ENCODE measurements at regions not wholly inside any gene's neighbourhood (a gene's known extent, or its start where the extent isn't known, plus 50 kb on each side); places are given as distances from the start of the nearest gene placed in this dataset.

DNA sequence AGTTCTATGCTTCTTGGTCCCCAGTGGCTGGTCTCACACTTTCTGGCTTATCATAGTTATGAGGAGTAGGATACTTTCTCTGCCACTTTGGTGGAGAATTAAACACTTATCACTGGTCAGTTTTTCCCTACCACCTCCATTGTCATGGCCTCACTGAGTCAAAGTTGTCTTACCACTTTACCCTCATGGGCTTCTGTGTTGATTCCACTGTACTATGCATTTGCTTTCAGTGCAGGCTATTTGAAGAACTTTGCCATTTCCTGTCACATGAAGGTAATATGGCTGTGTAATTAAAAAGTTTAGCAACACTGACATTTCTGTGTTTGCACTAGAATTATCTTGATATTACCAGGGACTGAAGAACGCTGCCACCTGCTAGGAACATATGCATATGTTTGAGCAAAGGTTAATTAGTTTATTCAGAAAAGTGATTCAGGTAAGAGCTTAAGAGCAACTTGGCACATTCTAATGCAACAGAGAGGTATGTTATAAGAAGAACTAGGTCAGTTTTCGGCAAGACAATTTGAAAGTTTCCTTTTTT lies 377.3 kb downstream of the PDCD6IP start:
- no peak for DNase-seq (ENCODE audit: low spot score)
- H3K27me3 Mint-ChIP-seq (ENCODE audit: insufficient read depth) = peaks cover 2% of the 10 kb centered on the region
- H3K4me1 Mint-ChIP-seq (ENCODE audit: low read depth) = no peaks in the 10 kb centered on the region
- no peaks in the 10 kb centered on the region for H3K36me3 Mint-ChIP-seq (ENCODE audit: low read depth)
- H3K9me3 Mint-ChIP-seq = no peaks in the 10 kb centered on the region
- H3K4me3 Mint-ChIP-seq = no peak overlapping the region
- intact Hi-C loops (cut with micrococcal nuclease) = no loop called here
- no peak overlapping the region for H3K27ac Mint-ChIP-seq

DNA sequence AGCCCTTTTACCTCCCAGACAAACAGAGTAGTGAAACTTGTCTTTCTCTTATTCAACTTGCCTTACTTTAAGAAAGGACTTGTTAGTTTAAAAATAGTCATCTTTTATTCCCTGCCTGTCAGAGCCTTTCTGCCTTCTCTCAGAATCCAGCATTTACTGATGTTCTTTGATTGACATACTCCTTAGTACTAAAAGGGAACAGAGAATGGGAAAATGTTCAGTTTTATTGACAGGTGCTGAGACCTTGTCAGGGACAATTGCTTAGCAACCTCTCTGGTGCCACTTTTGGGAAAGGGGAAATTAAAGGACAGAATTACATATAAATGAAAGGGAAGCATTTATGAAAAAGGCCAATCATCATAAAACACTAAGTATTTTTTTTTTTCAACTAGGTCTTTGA lies 378.3 kb downstream of the PDCD6IP start:
- H3K36me3 Mint-ChIP-seq (ENCODE audit: low read depth) = no peaks in the 10 kb centered on the region

GRCh38 chr3:34178415-34178814 lies 380.0 kb downstream of the PDCD6IP start:
- peaks cover 2% of the 10 kb centered on the region for H3K27me3 Mint-ChIP-seq (ENCODE audit: insufficient read depth)
- intact Hi-C loops (cut with micrococcal nuclease) = no loop called here

More for the DNA sequence above, 378.3 kb downstream of the PDCD6IP start:
- Mint-ChIP-seq H3K4me3 (no peak overlapping the region), H3K9me3 (no peaks in the 10 kb centered on the region), H3K27ac (no peak overlapping the region), H3K4me1 (ENCODE audit: low read depth) (no peaks in the 10 kb centered on the region), H3K27me3 (ENCODE audit: insufficient read depth) (peaks cover 2% of the 10 kb centered on the region)
- intact Hi-C loops (cut with micrococcal nuclease) = no loop called here
- DNase-seq (ENCODE audit: low spot score) = no peak

GRCh38 chr3:34179716-34180115 lies 381.3 kb downstream of the PDCD6IP start:
- H3K4me3 Mint-ChIP-seq = no peak overlapping the region
- no peaks in the 10 kb centered on the region for H3K27me3 Mint-ChIP-seq (ENCODE audit: insufficient read depth)
- H3K36me3 Mint-ChIP-seq (ENCODE audit: low read depth) = no peaks in the 10 kb centered on the region
- DNase-seq (ENCODE audit: low spot score) = no peak
- no peaks in the 10 kb centered on the region for H3K4me1 Mint-ChIP-seq (ENCODE audit: low read depth)
- intact Hi-C loops (cut with micrococcal nuclease) = no loop called here
- no peaks in the 10 kb centered on the region for H3K9me3 Mint-ChIP-seq
- H3K27ac Mint-ChIP-seq = no peak overlapping the region

More at GRCh38 chr3:34178415-34178814, 380.0 kb downstream of the PDCD6IP start:
- Mint-ChIP-seq H3K4me3 (no peak overlapping the region), H3K9me3 (no peaks in the 10 kb centered on the region), H3K4me1 (ENCODE audit: low read depth) (no peaks in the 10 kb centered on the region), H3K36me3 (ENCODE audit: low read depth) (no peaks in the 10 kb centered on the region), H3K27ac (no peak overlapping the region)
- no peak for DNase-seq (ENCODE audit: low spot score)

GRCh38 chr3:34180532-34180931 lies 382.1 kb downstream of the PDCD6IP start:
- H3K27ac Mint-ChIP-seq = no peak overlapping the region

DNA sequence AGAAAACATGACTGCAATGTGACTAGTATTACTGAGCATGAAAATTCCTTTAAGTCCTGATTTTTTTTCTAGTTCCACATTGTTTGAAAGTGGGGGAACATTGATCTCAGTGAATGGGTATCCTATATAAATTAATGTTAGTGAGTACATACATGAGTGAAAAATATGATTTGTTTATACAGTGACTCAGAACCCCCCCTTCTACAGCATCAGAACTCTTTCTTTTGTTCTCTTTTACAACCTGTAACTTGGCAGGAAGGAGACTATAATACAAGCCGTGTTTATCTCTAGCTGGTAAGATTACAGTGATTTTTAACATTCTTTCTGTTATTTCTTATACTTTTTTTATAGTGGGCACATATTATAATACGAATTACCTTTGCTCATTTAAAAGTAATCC lies 384.7 kb downstream of the PDCD6IP start:
- H3K4me1 Mint-ChIP-seq (ENCODE audit: low read depth) = no peaks in the 10 kb centered on the region
- H3K4me3 Mint-ChIP-seq = no peak overlapping the region
- peaks cover 2% of the 10 kb centered on the region for H3K27me3 Mint-ChIP-seq (ENCODE audit: insufficient read depth)
- H3K36me3 Mint-ChIP-seq (ENCODE audit: low read depth) = no peaks in the 10 kb centered on the region
- intact Hi-C loops (cut with micrococcal nuclease) = no loop called here
- no peaks in the 10 kb centered on the region for H3K9me3 Mint-ChIP-seq
- DNase-seq (ENCODE audit: low spot score) = no peak
- no peak overlapping the region for H3K27ac Mint-ChIP-seq

More at GRCh38 chr3:34180532-34180931, 382.1 kb downstream of the PDCD6IP start:
- no peak for DNase-seq (ENCODE audit: low spot score)
- Mint-ChIP-seq H3K9me3 (no peaks in the 10 kb centered on the region), H3K27me3 (ENCODE audit: insufficient read depth) (peaks cover 2% of the 10 kb centered on the region), H3K36me3 (ENCODE audit: low read depth) (no peaks in the 10 kb centered on the region), H3K4me3 (no peak overlapping the region), H3K4me1 (ENCODE audit: low read depth) (no peaks in the 10 kb centered on the region)
- intact Hi-C loops (cut with micrococcal nuclease) = no loop called here

DNA sequence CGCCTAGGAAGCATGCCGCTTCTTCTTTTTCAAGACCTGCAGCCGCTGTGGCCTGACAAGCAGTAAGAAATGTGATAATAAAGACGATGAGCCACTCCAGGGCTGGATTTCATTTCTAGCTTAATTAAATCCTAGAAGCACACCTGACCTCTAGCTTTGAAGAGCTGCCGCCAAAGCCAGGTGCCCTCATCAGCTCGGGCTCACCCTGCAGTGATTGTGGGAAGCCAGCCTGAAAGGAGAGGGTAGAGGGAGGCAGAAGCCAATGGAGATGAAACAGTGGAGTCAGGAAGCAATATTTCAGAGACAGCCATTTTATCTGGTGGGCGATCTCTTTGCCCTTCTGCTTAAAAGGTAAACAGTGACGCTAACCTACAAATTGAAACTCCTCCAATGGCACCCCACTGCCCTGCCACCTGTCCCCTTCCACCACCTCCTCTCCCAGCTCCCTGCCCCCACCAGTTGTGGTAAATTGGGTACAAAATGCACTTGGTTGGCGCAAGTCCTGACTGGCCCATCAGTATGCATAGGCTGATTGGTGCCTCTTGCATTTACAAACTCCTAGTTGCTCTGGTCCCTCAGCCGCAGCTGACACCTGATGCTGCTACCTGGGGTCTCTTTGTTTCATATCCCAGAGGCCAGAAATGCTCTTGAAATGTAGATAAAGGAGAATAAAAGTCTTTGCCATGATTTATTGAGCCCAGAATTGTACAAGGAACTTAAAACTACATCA lies 385.3 kb downstream of the PDCD6IP start:
- no peaks in the 10 kb centered on the region for H3K36me3 Mint-ChIP-seq (ENCODE audit: low read depth)
- intact Hi-C loops (cut with micrococcal nuclease) = no loop called here

DNA sequence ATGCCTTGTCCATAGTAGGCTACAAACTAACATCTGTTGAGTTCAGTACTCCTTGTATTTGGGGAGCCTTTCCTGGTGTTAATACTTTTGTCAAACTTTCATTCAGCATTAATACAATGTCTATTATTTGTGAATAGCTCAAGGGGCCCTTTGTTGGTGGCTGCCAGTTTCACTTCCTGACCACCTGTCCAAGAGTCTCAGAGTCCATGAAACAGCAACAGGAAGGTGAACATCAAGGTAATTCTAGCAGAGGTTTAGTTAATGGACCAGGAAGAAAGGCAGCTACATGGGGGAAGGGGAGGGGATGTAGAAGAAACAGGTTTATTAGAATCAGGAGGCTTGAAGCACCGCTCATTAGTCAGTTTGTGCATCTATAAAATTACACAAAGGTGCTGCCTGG lies 386.9 kb downstream of the PDCD6IP start:
- peaks cover 2% of the 10 kb centered on the region for H3K27me3 Mint-ChIP-seq (ENCODE audit: insufficient read depth)
- intact Hi-C loops (cut with micrococcal nuclease) = loop anchor here (5.0 kb wide), 1 partner anchor 838 kb away; no protein-coding TSS in a partner anchor

More for the DNA sequence above, 385.3 kb downstream of the PDCD6IP start:
- no peak for DNase-seq (ENCODE audit: low spot score)
- no peaks in the 10 kb centered on the region for H3K9me3 Mint-ChIP-seq
- no peaks in the 10 kb centered on the region for H3K4me1 Mint-ChIP-seq (ENCODE audit: low read depth)
- H3K27ac Mint-ChIP-seq = no peak overlapping the region
- no peak overlapping the region for H3K4me3 Mint-ChIP-seq
- peaks cover 2% of the 10 kb centered on the region for H3K27me3 Mint-ChIP-seq (ENCODE audit: insufficient read depth)

GRCh38 chr3:34189133-34189532 lies 390.7 kb downstream of the PDCD6IP start:
- H3K4me3 Mint-ChIP-seq = no peak overlapping the region
- peaks cover 2% of the 10 kb centered on the region for H3K27me3 Mint-ChIP-seq (ENCODE audit: insufficient read depth)
- no peak for DNase-seq (ENCODE audit: low spot score)
- intact Hi-C loops (cut with micrococcal nuclease) = loop anchor here (5.0 kb wide), 1 partner anchor 842 kb away; no protein-coding TSS in a partner anchor
- no peaks in the 10 kb centered on the region for H3K9me3 Mint-ChIP-seq
- no peak overlapping the region for H3K27ac Mint-ChIP-seq
- H3K36me3 Mint-ChIP-seq (ENCODE audit: low read depth) = no peaks in the 10 kb centered on the region
- no peaks in the 10 kb centered on the region for H3K4me1 Mint-ChIP-seq (ENCODE audit: low read depth)

More for the DNA sequence above, 386.9 kb downstream of the PDCD6IP start:
- Mint-ChIP-seq H3K36me3 (ENCODE audit: low read depth) (no peaks in the 10 kb centered on the region), H3K9me3 (no peaks in the 10 kb centered on the region), H3K4me1 (ENCODE audit: low read depth) (no peaks in the 10 kb centered on the region), H3K4me3 (no peak overlapping the region), H3K27ac (no peak overlapping the region)
- DNase-seq (ENCODE audit: low spot score) = no peak

- DNase-seq (ENCODE audit: low spot score) = no peak
- Mint-ChIP-seq H3K4me3 (no peak overlapping the region), H3K36me3 (ENCODE audit: low read depth) (no peaks in the 10 kb centered on the region), H3K27ac (no peak overlapping the region), H3K27me3 (ENCODE audit: insufficient read depth) (no peaks in the 10 kb centered on the region), H3K9me3 (no peaks in the 10 kb centered on the region), H3K4me1 (ENCODE audit: low read depth) (no peaks in the 10 kb centered on the region)
- intact Hi-C loops (cut with micrococcal nuclease) = no loop called here
Measured at GRCh38 chr3:34196914-34197313, 398.5 kb downstream of the PDCD6IP start.

- H3K27ac Mint-ChIP-seq = no peak overlapping the region
- no peak overlapping the region for H3K4me3 Mint-ChIP-seq
- no peak for DNase-seq (ENCODE audit: low spot score)
- H3K4me1 Mint-ChIP-seq (ENCODE audit: low read depth) = no peaks in the 10 kb centered on the region
- no peaks in the 10 kb centered on the region for H3K9me3 Mint-ChIP-seq
- H3K27me3 Mint-ChIP-seq (ENCODE audit: insufficient read depth) = no peaks in the 10 kb centered on the region
- intact Hi-C loops (cut with micrococcal nuclease) = no loop called here
- H3K36me3 Mint-ChIP-seq (ENCODE audit: low read depth) = no peaks in the 10 kb centered on the region
Measured at GRCh38 chr3:34198309-34198708, 399.9 kb downstream of the PDCD6IP start.

GRCh38 chr3:34200576-34200975 lies 402.1 kb downstream of the PDCD6IP start:
- Mint-ChIP-seq H3K4me3 (no peak overlapping the region), H3K4me1 (ENCODE audit: low read depth) (no peaks in the 10 kb centered on the region), H3K36me3 (ENCODE audit: low read depth) (no peaks in the 10 kb centered on the region), H3K27ac (no peak overlapping the region), H3K27me3 (ENCODE audit: insufficient read depth) (no peaks in the 10 kb centered on the region), H3K9me3 (no peaks in the 10 kb centered on the region)
- no peak for DNase-seq (ENCODE audit: low spot score)
- intact Hi-C loops (cut with micrococcal nuclease) = no loop called here

DNA sequence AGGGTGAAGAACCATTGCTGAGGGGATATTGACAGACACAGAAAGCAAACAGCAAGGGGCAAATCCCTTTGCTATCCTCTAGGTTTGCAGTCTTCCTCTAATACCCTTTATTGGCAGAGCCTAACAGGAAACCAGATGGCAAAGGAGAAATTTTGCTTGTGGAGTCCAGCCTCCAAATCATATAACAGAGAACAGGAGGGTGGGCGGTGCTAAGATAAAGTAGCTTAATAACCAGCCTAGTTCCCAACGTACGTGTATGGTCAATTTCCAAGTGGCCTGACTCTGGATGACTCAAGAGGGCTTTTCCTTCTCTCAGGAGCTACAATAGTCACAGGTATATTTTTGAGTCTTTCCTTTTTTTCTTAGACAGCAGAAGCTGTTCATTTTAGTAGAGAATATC lies 404.5 kb downstream of the PDCD6IP start:
- Mint-ChIP-seq H3K36me3 (ENCODE audit: low read depth) (no peaks in the 10 kb centered on the region), H3K4me1 (ENCODE audit: low read depth) (no peaks in the 10 kb centered on the region), H3K27me3 (ENCODE audit: insufficient read depth) (no peaks in the 10 kb centered on the region), H3K27ac (no peak overlapping the region), H3K9me3 (no peaks in the 10 kb centered on the region), H3K4me3 (no peak overlapping the region)
- intact Hi-C loops (cut with micrococcal nuclease) = no loop called here
- DNase-seq (ENCODE audit: low spot score) = no peak
